Sigmoid colon (tissue), 4 donors: ENCODE measurements at regions not wholly inside any gene's neighbourhood (a gene's known extent, or its start where the extent isn't known, plus 50 kb on each side); places are given as distances from the start of the nearest gene placed in this dataset.

Experiments
- EP300 ChIP-seq, 4 donors: sonication (generic); formaldehyde crosslinking; IDR thresholded peaks; one replicate each; pipeline ENCODE4 v1.6.1; 2017; ENCODE audit warnings: antibody characterized with exemption in 4 of 4
- POLR2A ChIP-seq, 2 donors: fragments of 450-650 bp; IDR thresholded peaks; one replicate each; pipeline ENCODE4 v1.6.1; 2016; ENCODE audit warnings: antibody characterized with exemption in 2 of 2, mild to moderate bottlenecking in 2 of 2, moderate library complexity in 2 of 2
- POLR2AphosphoS5 ChIP-seq, 4 donors: sonication (generic); formaldehyde crosslinking; IDR thresholded peaks; one replicate each; pipeline ENCODE4 v1.6.1; 2017; ENCODE audit warnings: antibody characterized with exemption in 4 of 4
- TF ChIP-seq, protein P1 (sequence below), 4 experiments: fragments of 450-650 bp in 3 of 4; fragments of 200-600 bp in 1 of 4; IDR thresholded peaks; one replicate each; pipeline ENCODE4 v1.5.1; 2016 to 2019; ENCODE audit warnings: antibody characterized with exemption in 4 of 4, mild to moderate bottlenecking in 3 of 4, moderate library complexity in 2 of 4

DNA sequence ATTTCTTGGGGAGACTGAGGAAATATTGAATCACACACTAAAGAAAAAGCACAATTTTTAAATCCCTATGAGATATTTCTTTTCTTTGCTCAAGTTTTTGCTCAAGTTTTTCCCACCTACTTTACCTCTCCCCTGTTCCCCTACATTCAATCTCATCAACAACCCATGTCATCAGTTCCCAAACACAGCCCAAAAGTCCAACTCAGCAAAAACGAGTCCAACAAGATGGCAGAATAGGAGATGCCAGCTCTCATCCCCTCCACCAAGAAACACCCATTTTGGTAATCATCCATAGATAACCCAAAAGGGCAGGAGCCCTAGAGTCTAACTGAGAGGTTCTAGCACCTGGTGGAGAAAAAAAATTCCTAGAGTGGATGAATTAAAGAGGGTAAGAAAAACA, 152.5 kb upstream of the GHITM start:
- TF ChIP-seq, protein P1, sequence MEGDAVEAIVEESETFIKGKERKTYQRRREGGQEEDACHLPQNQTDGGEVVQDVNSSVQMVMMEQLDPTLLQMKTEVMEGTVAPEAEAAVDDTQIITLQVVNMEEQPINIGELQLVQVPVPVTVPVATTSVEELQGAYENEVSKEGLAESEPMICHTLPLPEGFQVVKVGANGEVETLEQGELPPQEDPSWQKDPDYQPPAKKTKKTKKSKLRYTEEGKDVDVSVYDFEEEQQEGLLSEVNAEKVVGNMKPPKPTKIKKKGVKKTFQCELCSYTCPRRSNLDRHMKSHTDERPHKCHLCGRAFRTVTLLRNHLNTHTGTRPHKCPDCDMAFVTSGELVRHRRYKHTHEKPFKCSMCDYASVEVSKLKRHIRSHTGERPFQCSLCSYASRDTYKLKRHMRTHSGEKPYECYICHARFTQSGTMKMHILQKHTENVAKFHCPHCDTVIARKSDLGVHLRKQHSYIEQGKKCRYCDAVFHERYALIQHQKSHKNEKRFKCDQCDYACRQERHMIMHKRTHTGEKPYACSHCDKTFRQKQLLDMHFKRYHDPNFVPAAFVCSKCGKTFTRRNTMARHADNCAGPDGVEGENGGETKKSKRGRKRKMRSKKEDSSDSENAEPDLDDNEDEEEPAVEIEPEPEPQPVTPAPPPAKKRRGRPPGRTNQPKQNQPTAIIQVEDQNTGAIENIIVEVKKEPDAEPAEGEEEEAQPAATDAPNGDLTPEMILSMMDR (IDR thresholded peaks at IDR 0.05) = no peak
- no peak for TF ChIP-seq EP300 (IDR thresholded peaks at IDR 0.05)
- TF ChIP-seq POLR2A (IDR thresholded peaks at IDR 0.05) = no peak
- no peak for TF ChIP-seq POLR2AphosphoS5 (IDR thresholded peaks at IDR 0.05)
